ENCODE measurements at regions not wholly inside any gene's neighbourhood (a gene's known extent, or its start where the extent isn't known, plus 50 kb on each side); places are given as distances from the start of the nearest gene placed in this dataset.

DNA sequence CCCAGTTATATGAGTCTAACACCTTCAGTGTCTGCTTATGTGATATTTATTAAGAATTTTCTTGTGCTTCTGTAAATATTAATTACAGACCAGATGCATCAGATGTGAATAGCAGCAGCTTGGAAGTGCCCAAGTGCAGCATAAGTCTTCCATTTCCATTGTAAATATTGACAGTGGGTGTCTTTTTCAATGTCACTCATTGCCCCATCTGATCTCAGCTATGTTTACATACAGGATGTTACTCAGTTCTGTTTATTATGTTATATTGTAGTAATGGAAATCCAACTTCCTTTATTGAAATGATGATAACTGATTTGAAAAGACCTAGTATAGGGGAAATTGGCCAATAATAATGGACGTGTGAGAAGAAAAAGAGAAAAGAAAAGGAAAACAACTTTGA lies 296.7 kb downstream of the SAMD5 start:
- no peak for TF ChIP-seq POLR2A (IDR thresholded peaks at IDR 0.05)
- TF ChIP-seq, protein P1, sequence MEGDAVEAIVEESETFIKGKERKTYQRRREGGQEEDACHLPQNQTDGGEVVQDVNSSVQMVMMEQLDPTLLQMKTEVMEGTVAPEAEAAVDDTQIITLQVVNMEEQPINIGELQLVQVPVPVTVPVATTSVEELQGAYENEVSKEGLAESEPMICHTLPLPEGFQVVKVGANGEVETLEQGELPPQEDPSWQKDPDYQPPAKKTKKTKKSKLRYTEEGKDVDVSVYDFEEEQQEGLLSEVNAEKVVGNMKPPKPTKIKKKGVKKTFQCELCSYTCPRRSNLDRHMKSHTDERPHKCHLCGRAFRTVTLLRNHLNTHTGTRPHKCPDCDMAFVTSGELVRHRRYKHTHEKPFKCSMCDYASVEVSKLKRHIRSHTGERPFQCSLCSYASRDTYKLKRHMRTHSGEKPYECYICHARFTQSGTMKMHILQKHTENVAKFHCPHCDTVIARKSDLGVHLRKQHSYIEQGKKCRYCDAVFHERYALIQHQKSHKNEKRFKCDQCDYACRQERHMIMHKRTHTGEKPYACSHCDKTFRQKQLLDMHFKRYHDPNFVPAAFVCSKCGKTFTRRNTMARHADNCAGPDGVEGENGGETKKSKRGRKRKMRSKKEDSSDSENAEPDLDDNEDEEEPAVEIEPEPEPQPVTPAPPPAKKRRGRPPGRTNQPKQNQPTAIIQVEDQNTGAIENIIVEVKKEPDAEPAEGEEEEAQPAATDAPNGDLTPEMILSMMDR (IDR thresholded peaks at IDR 0.05) = no peak
